ENCODE measurements at regions not wholly inside any gene's neighbourhood (a gene's known extent, or its start where the extent isn't known, plus 50 kb on each side); places are given as distances from the start of the nearest gene placed in this dataset.

GRCh38 chr16:85274924-85275323 is 162.7 kb upstream of the CIBAR2 start:
- H3K27ac ChIP-seq: no peak overlapping the region
- no peaks in the 10 kb centered on the region for H3K4me1 ChIP-seq
- H3K27me3 ChIP-seq: no peaks in the 10 kb centered on the region
- TF ChIP-seq POLR2AphosphoS5 (IDR thresholded peaks at IDR 0.05; ENCODE audit: insufficient read depth in 1 of 2, low read depth in 1 of 2): no peak
- no peak for TF ChIP-seq CTCF (IDR thresholded peaks at IDR 0.05)
- TF ChIP-seq POLR2A (IDR thresholded peaks at IDR 0.05): no peak
- intact Hi-C loops (cut with DNase I): loop anchor here (10.0 kb wide), 1 partner anchor 440 kb away; no protein-coding TSS in a partner anchor
- no peak for DNase-seq (ENCODE audit: extremely low spot score in 2 of 2)
- H3K4me3 ChIP-seq: no peak overlapping the region
- no peaks in the 10 kb centered on the region for H3K9me3 ChIP-seq
- H3K36me3 ChIP-seq: no peaks in the 10 kb centered on the region

GRCh38 chr16:85275533-85276249 is 163.4 kb upstream of the CIBAR2 start:
- Histone ChIP-seq H3K27me3 (no peaks in the 10 kb centered on the region), H3K36me3 (no peaks in the 10 kb centered on the region), H3K27ac (no peak overlapping the region), H3K4me1 (no peaks in the 10 kb centered on the region), H3K9me3 (no peaks in the 10 kb centered on the region), H3K4me3 (no peak overlapping the region)
- no peak for DNase-seq (ENCODE audit: extremely low spot score in 2 of 2)
- intact Hi-C loops (cut with DNase I): loop anchor here (10.0 kb wide), 1 partner anchor 439 kb away; no protein-coding TSS in a partner anchor
- no peak for TF ChIP-seq POLR2A (IDR thresholded peaks at IDR 0.05)
- peak; percentile 79 to 89 (median 83) for TF ChIP-seq CTCF (IDR thresholded peaks at IDR 0.05)

- H3K27ac ChIP-seq: no peak overlapping the region
- H3K4me3 ChIP-seq: no peak overlapping the region
- H3K27me3 ChIP-seq: no peaks in the 10 kb centered on the region
- no peak for DNase-seq (ENCODE audit: extremely low spot score in 2 of 2)
- H3K9me3 ChIP-seq: no peaks in the 10 kb centered on the region
- H3K36me3 ChIP-seq: no peaks in the 10 kb centered on the region
- TF ChIP-seq POLR2AphosphoS5 (IDR thresholded peaks at IDR 0.05; ENCODE audit: insufficient read depth in 1 of 2, low read depth in 1 of 2): no peak
- TF ChIP-seq POLR2A (IDR thresholded peaks at IDR 0.05): no peak
- TF ChIP-seq CTCF (IDR thresholded peaks at IDR 0.05): no peak
- no peaks in the 10 kb centered on the region for H3K4me1 ChIP-seq
- intact Hi-C loops (cut with DNase I): loop anchor here (10.0 kb wide), 1 partner anchor 439 kb away; no protein-coding TSS in a partner anchor
These were observed 164.0 kb upstream of the CIBAR2 start for GRCh38 chr16:85276258-85276657.

- intact Hi-C loops (cut with DNase I): loop anchor here (10.0 kb wide), 1 partner anchor 438 kb away; no protein-coding TSS in a partner anchor
- TF ChIP-seq POLR2AphosphoS5 (IDR thresholded peaks at IDR 0.05; ENCODE audit: insufficient read depth in 1 of 2, low read depth in 1 of 2): no peak
- TF ChIP-seq CTCF (IDR thresholded peaks at IDR 0.05): no peak
- no peak for TF ChIP-seq POLR2A (IDR thresholded peaks at IDR 0.05)
- no peak for DNase-seq (ENCODE audit: extremely low spot score in 2 of 2)
These were observed 164.4 kb upstream of the CIBAR2 start for GRCh38 chr16:85276721-85277120.

GRCh38 chr16:85278839-85279238 is 166.6 kb upstream of the CIBAR2 start:
- Histone ChIP-seq H3K27me3 (no peaks in the 10 kb centered on the region), H3K4me3 (no peak overlapping the region), H3K9me3 (no peaks in the 10 kb centered on the region), H3K4me1 (no peaks in the 10 kb centered on the region), H3K27ac (no peak overlapping the region), H3K36me3 (no peaks in the 10 kb centered on the region)
- intact Hi-C loops (cut with DNase I): loop anchor here (10.0 kb wide), 1 partner anchor 436 kb away; no protein-coding TSS in a partner anchor
- TF ChIP-seq CTCF (IDR thresholded peaks at IDR 0.05) (no peak), POLR2A (IDR thresholded peaks at IDR 0.05) (no peak), POLR2AphosphoS5 (IDR thresholded peaks at IDR 0.05; ENCODE audit: insufficient read depth in 1 of 2, low read depth in 1 of 2) (no peak)
- DNase-seq (ENCODE audit: extremely low spot score in 2 of 2): no peak

More at GRCh38 chr16:85276721-85277120, 164.4 kb upstream of the CIBAR2 start:
- Histone ChIP-seq H3K27me3 (no peaks in the 10 kb centered on the region), H3K27ac (no peak overlapping the region), H3K4me1 (no peaks in the 10 kb centered on the region), H3K36me3 (no peaks in the 10 kb centered on the region), H3K4me3 (no peak overlapping the region), H3K9me3 (no peaks in the 10 kb centered on the region)

Measured in vagina (tissue), 2 donors.